HEK293 (cell line): ENCODE measurements at regions not wholly inside any gene's neighbourhood (a gene's known extent, or its start where the extent isn't known, plus 50 kb on each side); places are given as distances from the start of the nearest gene placed in this dataset.

Experiments
- HOXD13 ChIP-seq: sonication (generic); formaldehyde crosslinking; IDR thresholded peaks from 2 replicates; pipeline ENCODE4 v1.8.0; 2022; ENCODE audit warnings: missing genetic modification reagents, borderline replicate concordance
- YY1 ChIP-seq: fragments of 450-650 bp; formaldehyde crosslinking; IDR thresholded peaks from 2 replicates; pipeline ENCODE4 v1.5.1; 2018; ENCODE audit warnings: missing biosample characterization, missing genetic modification characterization
- ZBTB17 ChIP-seq: fragments of 450-650 bp; formaldehyde crosslinking; IDR thresholded peaks from 2 replicates; pipeline ENCODE4 v1.5.1; 2016; ENCODE audit warnings: missing biosample characterization, missing genetic modification characterization
- ZFP3 ChIP-seq: fragments of 450-650 bp; formaldehyde crosslinking; IDR thresholded peaks from 2 replicates; pipeline ENCODE4 v1.5.1; 2016; ENCODE audit warnings: low read depth, missing biosample characterization, missing genetic modification characterization
- ZNF10 ChIP-seq: fragments of 450-650 bp; formaldehyde crosslinking; IDR thresholded peaks from 2 replicates; pipeline ENCODE4 v1.5.1; 2017; ENCODE audit warnings: missing biosample characterization, missing genetic modification characterization
- ZNF184 ChIP-seq: fragments of 450-650 bp; IDR thresholded peaks from 2 replicates; pipeline ENCODE4 v1.5.1; 2018; ENCODE audit warnings: missing biosample characterization, mild to moderate bottlenecking, missing genetic modification characterization
- ZNF24 ChIP-seq: fragments of 450-650 bp; formaldehyde crosslinking; IDR thresholded peaks from 2 replicates; pipeline ENCODE4 v1.5.1; 2016; ENCODE audit warnings: missing biosample characterization, missing genetic modification characterization
- ZNF335 ChIP-seq: fragments of 450-650 bp; formaldehyde crosslinking; conservative IDR thresholded peaks from 2 replicates; pipeline ENCODE4 v1.5.1; 2016; ENCODE audit warnings: missing biosample characterization, missing genetic modification characterization
- TF ChIP-seq, protein P1 (sequence below): fragments of 450-650 bp; formaldehyde crosslinking; IDR thresholded peaks from 2 replicates; pipeline ENCODE4 v1.5.1; 2016; ENCODE audit warnings: missing biosample characterization, missing genetic modification characterization
- TF ChIP-seq, protein P2 (sequence below): fragments of 450-650 bp; formaldehyde crosslinking; IDR thresholded peaks from 2 replicates; pipeline ENCODE4 v1.5.1; 2016; ENCODE audit warnings: missing biosample characterization, missing genetic modification characterization
- TF ChIP-seq, protein P3 (sequence below): fragments of 450-650 bp; formaldehyde crosslinking; IDR thresholded peaks from 2 replicates; pipeline ENCODE4 v1.5.1; 2016; ENCODE audit warnings: missing biosample characterization, missing genetic modification characterization

DNA sequence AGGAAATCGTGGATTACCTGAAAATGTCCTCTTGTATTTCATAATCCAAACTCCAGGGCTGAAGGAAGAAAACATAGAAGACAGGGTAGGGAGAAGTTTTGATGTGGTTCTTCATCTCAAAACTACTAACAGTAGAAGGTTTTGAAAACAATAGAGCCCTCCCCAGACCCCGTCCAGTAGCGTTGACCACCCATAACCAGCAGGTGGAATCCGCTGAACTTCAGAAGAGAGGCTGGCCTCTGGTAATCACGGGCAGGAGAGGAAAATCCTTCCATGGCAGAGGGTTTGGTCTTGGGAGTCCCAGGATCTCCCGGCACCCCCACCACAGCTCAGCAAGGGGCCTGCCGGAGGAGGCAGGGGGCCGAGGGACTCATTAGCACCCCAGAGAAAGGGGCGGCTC is 333.4 kb upstream of the RNF32 start:
- TF ChIP-seq YY1 (tag by site-specific recombination) (no peak), ZNF24 (tag by site-specific recombination) (no peak), ZNF10 (tag by site-specific recombination) (no peak), ZNF335 (tag by site-specific recombination) (no peak), ZFP3 (tag by site-specific recombination) (no peak), HOXD13 (CRISPR knock-in tag) (no peak), ZBTB17 (tag by site-specific recombination) (no peak), ZNF184 (no peak)
- TF ChIP-seq, protein P1, sequence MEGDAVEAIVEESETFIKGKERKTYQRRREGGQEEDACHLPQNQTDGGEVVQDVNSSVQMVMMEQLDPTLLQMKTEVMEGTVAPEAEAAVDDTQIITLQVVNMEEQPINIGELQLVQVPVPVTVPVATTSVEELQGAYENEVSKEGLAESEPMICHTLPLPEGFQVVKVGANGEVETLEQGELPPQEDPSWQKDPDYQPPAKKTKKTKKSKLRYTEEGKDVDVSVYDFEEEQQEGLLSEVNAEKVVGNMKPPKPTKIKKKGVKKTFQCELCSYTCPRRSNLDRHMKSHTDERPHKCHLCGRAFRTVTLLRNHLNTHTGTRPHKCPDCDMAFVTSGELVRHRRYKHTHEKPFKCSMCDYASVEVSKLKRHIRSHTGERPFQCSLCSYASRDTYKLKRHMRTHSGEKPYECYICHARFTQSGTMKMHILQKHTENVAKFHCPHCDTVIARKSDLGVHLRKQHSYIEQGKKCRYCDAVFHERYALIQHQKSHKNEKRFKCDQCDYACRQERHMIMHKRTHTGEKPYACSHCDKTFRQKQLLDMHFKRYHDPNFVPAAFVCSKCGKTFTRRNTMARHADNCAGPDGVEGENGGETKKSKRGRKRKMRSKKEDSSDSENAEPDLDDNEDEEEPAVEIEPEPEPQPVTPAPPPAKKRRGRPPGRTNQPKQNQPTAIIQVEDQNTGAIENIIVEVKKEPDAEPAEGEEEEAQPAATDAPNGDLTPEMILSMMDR (tag by site-specific recombination), result no peak
- TF ChIP-seq, protein P2, sequence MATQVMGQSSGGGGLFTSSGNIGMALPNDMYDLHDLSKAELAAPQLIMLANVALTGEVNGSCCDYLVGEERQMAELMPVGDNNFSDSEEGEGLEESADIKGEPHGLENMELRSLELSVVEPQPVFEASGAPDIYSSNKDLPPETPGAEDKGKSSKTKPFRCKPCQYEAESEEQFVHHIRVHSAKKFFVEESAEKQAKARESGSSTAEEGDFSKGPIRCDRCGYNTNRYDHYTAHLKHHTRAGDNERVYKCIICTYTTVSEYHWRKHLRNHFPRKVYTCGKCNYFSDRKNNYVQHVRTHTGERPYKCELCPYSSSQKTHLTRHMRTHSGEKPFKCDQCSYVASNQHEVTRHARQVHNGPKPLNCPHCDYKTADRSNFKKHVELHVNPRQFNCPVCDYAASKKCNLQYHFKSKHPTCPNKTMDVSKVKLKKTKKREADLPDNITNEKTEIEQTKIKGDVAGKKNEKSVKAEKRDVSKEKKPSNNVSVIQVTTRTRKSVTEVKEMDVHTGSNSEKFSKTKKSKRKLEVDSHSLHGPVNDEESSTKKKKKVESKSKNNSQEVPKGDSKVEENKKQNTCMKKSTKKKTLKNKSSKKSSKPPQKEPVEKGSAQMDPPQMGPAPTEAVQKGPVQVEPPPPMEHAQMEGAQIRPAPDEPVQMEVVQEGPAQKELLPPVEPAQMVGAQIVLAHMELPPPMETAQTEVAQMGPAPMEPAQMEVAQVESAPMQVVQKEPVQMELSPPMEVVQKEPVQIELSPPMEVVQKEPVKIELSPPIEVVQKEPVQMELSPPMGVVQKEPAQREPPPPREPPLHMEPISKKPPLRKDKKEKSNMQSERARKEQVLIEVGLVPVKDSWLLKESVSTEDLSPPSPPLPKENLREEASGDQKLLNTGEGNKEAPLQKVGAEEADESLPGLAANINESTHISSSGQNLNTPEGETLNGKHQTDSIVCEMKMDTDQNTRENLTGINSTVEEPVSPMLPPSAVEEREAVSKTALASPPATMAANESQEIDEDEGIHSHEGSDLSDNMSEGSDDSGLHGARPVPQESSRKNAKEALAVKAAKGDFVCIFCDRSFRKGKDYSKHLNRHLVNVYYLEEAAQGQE, result no peak
- TF ChIP-seq, protein P3, sequence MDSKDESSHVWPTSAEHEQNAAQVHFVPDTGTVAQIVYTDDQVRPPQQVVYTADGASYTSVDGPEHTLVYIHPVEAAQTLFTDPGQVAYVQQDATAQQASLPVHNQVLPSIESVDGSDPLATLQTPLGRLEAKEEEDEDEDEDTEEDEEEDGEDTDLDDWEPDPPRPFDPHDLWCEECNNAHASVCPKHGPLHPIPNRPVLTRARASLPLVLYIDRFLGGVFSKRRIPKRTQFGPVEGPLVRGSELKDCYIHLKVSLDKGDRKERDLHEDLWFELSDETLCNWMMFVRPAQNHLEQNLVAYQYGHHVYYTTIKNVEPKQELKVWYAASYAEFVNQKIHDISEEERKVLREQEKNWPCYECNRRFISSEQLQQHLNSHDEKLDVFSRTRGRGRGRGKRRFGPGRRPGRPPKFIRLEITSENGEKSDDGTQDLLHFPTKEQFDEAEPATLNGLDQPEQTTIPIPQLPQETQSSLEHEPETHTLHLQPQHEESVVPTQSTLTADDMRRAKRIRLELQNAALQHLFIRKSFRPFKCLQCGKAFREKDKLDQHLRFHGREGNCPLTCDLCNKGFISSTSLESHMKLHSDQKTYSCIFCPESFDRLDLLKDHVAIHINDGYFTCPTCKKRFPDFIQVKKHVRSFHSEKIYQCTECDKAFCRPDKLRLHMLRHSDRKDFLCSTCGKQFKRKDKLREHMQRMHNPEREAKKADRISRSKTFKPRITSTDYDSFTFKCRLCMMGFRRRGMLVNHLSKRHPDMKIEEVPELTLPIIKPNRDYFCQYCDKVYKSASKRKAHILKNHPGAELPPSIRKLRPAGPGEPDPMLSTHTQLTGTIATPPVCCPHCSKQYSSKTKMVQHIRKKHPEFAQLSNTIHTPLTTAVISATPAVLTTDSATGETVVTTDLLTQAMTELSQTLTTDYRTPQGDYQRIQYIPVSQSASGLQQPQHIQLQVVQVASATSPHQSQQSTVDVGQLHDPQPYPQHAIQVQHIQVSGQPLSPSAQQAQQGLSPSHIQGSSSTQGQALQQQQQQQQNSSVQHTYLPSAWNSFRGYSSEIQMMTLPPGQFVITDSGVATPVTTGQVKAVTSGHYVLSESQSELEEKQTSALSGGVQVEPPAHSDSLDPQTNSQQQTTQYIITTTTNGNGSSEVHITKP, result no peak
